Natural killer cell treated with Interleukin-12 subunit alpha and Interleukin-12 subunit beta and Interleukin-15 and Interleukin-18, amount 100 ng/mL, for 72 hours (primary cell): ENCODE measurements at regions not wholly inside any gene's neighbourhood (a gene's known extent, or its start where the extent isn't known, plus 50 kb on each side); places are given as distances from the start of the nearest gene placed in this dataset.
"Not testable (repeated sequence)": the region's sequence is repeated elsewhere in the genome, so short reads cannot be mapped to it uniquely, and the experiment has no call there.

Source experiments
- ATAC-seq, 2 donors: fragments of 150-1000 bp; cut with Tn5 transposase in 1 of 2; sonication (Bioruptor Pico), chemical (Tn5 transposase) in 1 of 2; 2 replicates each; pipeline ENCODE4 v1.10.0; 2021
- DNase-seq: peaks from one replicate; pipeline ENCODE4 v3.0.0; 2022; ENCODE audit warnings: low spot score
- H3K27ac Mint-ChIP-seq, 2 donors: 1 replicate in 1 of 2; 2 replicates in 1 of 2; pipeline ENCODE4 v1.8.0; 2022; ENCODE audit warnings: mixed read lengths in 2 of 2, mild to moderate bottlenecking in 1 of 2, moderate library complexity in 1 of 2
- H3K27me3 Mint-ChIP-seq, 2 donors: 1 replicate in 1 of 2; 2 replicates in 1 of 2; pipeline ENCODE4 v1.8.0; 2022; ENCODE audit warnings: mixed read lengths in 2 of 2
- H3K36me3 Mint-ChIP-seq: one replicate; pipeline ENCODE4 v1.8.0; 2022; ENCODE audit warnings: mixed read lengths
- H3K4me1 Mint-ChIP-seq, 2 donors: 1 replicate in 1 of 2; 2 replicates in 1 of 2; pipeline ENCODE4 v1.8.0; 2022; ENCODE audit warnings: low read depth in 2 of 2, mixed read lengths in 2 of 2, mild to moderate bottlenecking in 1 of 2
- H3K4me3 Mint-ChIP-seq: one replicate; pipeline ENCODE4 v1.8.0; 2022; ENCODE audit warnings: mixed read lengths
- H3K9me3 Mint-ChIP-seq: 2 replicates; pipeline ENCODE4 v1.8.0; 2022; ENCODE audit warnings: mixed read lengths

DNA sequence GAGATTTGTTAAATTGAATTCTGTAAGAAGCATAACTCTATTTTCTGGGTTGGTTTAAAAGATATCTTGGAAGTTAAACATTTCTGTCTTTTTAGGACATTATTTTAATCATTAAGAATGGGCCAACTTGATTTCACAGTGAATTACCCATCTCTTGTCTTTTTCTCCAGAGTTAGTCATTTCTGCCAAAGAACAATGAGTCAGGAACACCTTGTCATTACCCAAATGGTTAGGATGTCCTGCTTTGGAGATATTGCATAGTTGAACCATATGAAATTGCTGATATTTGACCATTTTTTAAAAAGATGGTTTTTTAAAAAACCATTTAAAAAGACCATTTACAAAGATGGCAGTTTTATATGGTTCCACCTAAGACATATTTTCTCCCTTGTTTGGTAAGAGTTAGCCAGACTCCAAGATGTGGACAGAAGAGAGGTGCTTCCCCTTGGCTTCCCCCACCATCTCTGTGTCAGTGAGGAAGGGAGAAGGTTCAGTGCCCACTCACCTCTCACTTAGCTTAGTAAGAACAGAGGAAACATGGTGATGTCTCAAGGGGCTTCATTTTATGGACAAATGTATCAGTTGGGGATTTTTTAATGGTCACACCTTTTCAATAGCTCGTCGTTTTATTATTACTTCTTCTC is 103.0 kb downstream of the PCSK1 start:
- Mint-ChIP-seq H3K36me3 (no peaks in the 10 kb centered on the region), H3K4me1 (peaks cover 9 to 10% of the 10 kb centered on the region in 2 donors), H3K27me3 (peaks cover 22 to 30% of the 10 kb centered on the region in 2 donors), H3K27ac (peak overlapping the region in 1 of 2 donors; percentile 13), H3K9me3 (no peaks in the 10 kb centered on the region), H3K4me3 (peak overlapping the region; percentile 16)
- DNase-seq (no peak), ATAC-seq (peak; percentile 74 to 76)

DNA sequence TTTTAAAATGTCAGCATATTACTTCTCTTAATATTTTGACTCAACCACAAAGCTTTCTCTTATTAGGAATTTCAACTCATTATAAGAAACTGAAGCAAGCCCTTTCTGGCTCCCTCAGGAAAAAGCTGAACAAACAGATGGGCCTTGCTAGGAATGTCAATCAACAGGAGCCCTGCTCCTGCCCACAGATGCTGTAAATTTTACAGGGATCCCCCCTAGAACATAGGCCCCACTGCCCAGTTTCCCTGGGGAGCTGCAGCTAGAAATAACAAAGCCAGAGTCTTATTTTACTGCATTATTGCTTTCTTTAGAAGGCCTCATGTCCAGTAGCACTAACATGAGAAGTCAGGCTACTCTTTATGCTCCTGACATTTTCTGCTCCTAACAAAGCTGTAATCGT is 103.8 kb downstream of the PCSK1 start:
- Mint-ChIP-seq H3K36me3 (no peaks in the 10 kb centered on the region), H3K4me3 (no peak overlapping the region), H3K27ac (no peak overlapping the region), H3K9me3 (no peaks in the 10 kb centered on the region), H3K27me3 (peaks cover 22 to 30% of the 10 kb centered on the region in 2 donors), H3K4me1 (peaks cover 9 to 10% of the 10 kb centered on the region in 2 donors)
- ATAC-seq (no peak), DNase-seq (no peak)

DNA sequence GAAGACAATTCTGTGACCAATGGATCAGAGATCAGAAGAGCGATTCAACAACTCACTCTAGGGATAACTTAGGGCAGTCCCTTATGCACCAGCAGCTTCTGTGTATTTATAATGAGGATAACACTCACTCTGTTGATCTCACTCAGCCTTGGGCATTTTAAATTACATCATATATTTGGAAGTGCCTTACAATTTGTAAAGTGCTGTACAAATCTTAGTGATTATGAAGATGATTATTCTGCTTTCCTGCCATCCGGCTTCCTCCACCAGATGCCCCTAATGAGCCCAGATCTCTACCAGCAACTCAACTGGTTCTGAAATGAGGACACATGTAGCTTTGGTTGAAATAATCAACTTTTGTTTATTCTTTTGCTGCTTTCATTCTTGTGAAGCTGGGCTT is 105.3 kb downstream of the PCSK1 start:
- peaks cover 25 to 30% of the 10 kb centered on the region in 2 donors for H3K27me3 Mint-ChIP-seq
- no peaks in the 10 kb centered on the region for H3K9me3 Mint-ChIP-seq
- no peaks in the 10 kb centered on the region for H3K36me3 Mint-ChIP-seq
- H3K4me1 Mint-ChIP-seq: peaks cover 9 to 10% of the 10 kb centered on the region in 2 donors
- H3K4me3 Mint-ChIP-seq: no peak overlapping the region
- no peak overlapping the region for H3K27ac Mint-ChIP-seq
- no peak for DNase-seq
- no peak for ATAC-seq

DNA sequence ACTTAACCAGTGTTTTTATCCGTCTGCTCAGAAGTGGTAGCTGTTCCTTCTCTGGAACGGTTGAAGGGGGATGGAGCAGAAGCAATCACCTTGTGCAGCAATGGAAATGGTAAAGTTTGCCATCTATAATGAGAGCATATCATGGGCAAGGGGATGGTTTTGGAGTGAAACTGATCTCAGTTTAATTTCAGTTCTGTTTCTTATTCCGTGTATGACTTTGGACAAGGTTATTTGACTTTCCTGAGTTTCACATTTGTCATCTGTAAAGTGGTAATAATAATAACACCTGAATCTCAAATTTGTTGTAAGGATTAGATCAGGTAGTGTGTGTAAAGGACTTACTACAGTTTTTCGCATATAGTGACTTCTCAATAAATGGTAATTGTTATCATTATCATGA is 106.1 kb downstream of the PCSK1 start:
- H3K4me1 Mint-ChIP-seq: peaks cover 9 to 10% of the 10 kb centered on the region in 2 donors
- no peak for DNase-seq
- no peaks in the 10 kb centered on the region for H3K9me3 Mint-ChIP-seq
- no peak overlapping the region for H3K4me3 Mint-ChIP-seq
- no peaks in the 10 kb centered on the region for H3K36me3 Mint-ChIP-seq
- peaks cover 24 to 29% of the 10 kb centered on the region in 2 donors for H3K27me3 Mint-ChIP-seq
- ATAC-seq: no peak
- H3K27ac Mint-ChIP-seq: no peak overlapping the region

DNA sequence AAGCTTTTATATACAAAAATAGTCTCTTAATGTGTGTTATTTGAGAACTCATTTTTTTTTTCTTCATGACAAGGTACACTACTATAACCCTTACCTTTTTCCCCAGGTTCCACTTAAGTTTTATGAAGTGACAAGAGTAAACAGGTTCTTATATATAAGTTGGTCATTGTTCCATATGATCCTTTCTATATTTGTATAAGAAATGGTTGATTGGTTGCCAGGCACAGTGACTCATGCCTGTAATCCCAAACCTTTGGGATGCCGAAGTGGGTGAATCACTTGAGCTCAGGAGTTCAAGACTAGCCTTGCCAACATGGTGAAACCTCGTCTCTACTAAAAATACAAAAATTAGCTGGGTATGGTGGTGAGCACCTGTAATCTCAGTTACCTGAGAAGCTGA is 108.3 kb downstream of the PCSK1 start:
- Mint-ChIP-seq H3K27ac (no peak overlapping the region), H3K4me1 (no peaks in the 10 kb centered on the region), H3K27me3 (peaks cover 14 to 18% of the 10 kb centered on the region in 2 donors), H3K9me3 (no peaks in the 10 kb centered on the region), H3K4me3 (no peak overlapping the region), H3K36me3 (no peaks in the 10 kb centered on the region)
- no peak for ATAC-seq
- no peak for DNase-seq

DNA sequence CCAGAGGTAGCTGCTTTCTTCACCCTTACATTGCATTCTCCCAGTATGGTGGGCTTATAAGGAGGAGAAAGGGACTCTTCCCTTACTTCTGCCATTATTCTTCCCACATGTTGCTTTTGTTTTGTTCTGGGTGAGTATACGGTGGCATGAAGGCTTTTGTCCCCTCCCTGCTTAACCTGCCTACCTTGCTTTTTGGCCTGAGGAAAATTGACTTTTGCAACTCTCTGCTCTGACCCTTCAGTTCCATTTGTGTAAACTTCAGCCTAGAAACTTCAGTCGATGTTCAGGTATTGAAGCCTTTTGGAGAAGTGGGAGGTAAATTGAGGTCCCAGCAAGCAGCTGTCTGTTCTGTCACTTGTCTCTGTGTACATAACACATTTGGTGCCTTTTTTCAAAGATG is 110.2 kb downstream of the PCSK1 start:
- Mint-ChIP-seq H3K27ac (no peak overlapping the region), H3K27me3 (peaks cover 9 to 13% of the 10 kb centered on the region in 2 donors), H3K36me3 (no peaks in the 10 kb centered on the region), H3K9me3 (no peaks in the 10 kb centered on the region), H3K4me1 (no peaks in the 10 kb centered on the region), H3K4me3 (no peak overlapping the region)
- DNase-seq (no peak), ATAC-seq (no peak)

DNA sequence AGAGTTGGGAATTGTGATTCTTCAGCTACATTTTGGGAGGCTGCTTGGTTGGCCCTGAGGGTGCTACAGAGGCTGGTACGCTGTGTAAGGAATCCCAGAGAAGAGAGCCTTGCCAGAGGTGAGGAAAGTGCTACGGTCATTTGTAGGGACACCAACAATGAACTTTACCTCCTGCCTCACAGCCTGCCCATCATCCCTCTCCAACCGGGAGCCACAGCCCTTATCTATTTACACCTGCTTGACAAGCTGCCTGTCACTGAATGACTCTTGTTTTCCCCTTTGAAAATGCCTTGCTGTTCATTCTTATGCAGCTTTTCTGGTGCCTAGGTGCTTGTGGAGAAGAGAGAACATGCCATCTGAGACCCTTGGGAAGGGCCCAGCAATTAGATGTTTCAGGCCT is 110.8 kb downstream of the PCSK1 start:
- Mint-ChIP-seq H3K36me3 (no peaks in the 10 kb centered on the region), H3K4me3 (no peak overlapping the region), H3K27me3 (peaks cover 9 to 13% of the 10 kb centered on the region in 2 donors)

DNA sequence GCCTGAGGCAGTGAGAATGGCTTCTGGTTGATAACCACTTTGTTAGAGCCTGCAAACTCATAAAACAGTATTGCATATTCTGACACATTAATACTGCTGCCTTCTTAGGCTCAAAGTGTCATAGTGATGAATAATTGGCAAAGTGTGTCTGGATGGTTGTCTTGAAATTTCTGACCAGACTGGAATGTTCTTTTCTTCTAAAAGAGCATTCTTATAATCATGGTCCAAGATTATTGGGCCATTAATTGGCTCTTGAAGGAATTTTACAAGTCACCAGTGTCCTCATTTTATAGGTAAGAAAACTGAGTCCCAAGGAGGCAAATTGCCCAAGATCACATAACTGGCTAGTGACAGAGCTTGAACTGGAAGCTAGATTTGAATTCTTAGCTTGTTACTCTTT is 111.7 kb downstream of the PCSK1 start:
- Mint-ChIP-seq H3K27me3 (peaks cover 6 to 10% of the 10 kb centered on the region in 2 donors), H3K9me3 (no peaks in the 10 kb centered on the region), H3K27ac (no peak overlapping the region), H3K4me1 (no peaks in the 10 kb centered on the region), H3K36me3 (no peaks in the 10 kb centered on the region), H3K4me3 (no peak overlapping the region)
- ATAC-seq (no peak), DNase-seq (no peak)

More for the DNA sequence above, 110.8 kb downstream of the PCSK1 start:
- no peak for DNase-seq
- no peak for ATAC-seq
- Mint-ChIP-seq H3K27ac (no peak overlapping the region), H3K4me1 (no peaks in the 10 kb centered on the region), H3K9me3 (no peaks in the 10 kb centered on the region)

DNA sequence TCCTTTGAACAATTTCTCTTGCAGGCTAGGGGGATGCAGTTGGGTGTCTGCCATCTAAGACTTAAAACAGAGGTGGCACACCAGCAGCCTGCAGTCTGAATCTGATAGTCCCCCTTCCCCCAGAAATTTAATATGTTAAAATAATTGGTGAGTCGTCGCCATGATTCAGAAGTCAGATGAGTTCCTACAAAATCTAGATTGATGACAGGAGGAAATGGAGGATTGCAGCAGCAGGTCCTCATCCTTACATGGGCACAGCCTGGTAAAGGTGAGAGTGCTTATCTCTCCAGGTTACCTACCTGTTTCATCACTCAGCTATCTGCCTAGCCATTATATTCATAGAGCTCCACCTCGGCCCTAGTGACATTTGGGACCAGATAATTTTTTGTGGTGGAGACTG is 112.3 kb downstream of the PCSK1 start:
- no peak overlapping the region for H3K27ac Mint-ChIP-seq
- H3K9me3 Mint-ChIP-seq: no peaks in the 10 kb centered on the region
- DNase-seq: no peak
- H3K4me1 Mint-ChIP-seq: no peaks in the 10 kb centered on the region
- H3K36me3 Mint-ChIP-seq: no peaks in the 10 kb centered on the region
- H3K4me3 Mint-ChIP-seq: no peak overlapping the region
- H3K27me3 Mint-ChIP-seq: peaks cover under 1 to 7% of the 10 kb centered on the region in 2 donors
- ATAC-seq: no peak

DNA sequence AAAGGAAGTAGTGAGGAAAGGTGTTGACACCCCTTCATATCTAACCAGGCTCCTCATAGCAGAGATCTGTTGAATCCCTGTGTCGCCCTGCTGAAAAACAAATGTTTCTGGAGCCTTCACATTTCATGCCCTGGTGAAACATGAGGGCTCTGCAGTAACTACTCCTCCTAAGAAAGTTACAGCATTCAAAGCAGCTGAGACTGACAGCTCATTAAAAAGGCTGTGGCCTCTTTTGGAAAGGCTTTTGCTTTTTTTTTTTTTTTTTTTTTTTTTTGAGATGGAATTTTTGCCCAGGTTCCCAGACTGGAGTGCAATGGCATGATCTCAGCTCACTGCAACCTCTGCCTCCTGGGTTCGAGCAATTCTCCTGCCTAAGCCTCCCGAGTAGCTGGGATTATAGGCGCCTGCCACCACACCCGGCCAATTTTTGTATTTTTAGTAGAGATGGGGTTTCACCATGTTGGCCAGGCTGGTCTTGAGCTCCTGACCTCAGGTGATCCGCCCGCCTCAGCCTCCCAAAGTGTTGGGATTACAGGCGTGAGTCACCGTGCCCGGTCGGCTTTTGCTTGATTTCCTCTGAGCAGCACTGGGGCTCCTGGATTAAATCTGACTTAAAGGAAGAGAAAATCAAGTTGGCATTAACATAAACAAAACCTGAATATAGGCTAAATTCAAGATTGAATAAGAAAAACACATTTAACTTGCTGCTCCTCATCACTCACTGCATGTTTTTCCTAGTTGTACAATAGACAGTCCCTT is 112.9 kb downstream of the PCSK1 start:
- H3K36me3 Mint-ChIP-seq, H3K27ac Mint-ChIP-seq, H3K27me3 Mint-ChIP-seq, ATAC-seq, H3K9me3 Mint-ChIP-seq, H3K4me1 Mint-ChIP-seq, H3K4me3 Mint-ChIP-seq, DNase-seq: not testable (repeated sequence)

DNA sequence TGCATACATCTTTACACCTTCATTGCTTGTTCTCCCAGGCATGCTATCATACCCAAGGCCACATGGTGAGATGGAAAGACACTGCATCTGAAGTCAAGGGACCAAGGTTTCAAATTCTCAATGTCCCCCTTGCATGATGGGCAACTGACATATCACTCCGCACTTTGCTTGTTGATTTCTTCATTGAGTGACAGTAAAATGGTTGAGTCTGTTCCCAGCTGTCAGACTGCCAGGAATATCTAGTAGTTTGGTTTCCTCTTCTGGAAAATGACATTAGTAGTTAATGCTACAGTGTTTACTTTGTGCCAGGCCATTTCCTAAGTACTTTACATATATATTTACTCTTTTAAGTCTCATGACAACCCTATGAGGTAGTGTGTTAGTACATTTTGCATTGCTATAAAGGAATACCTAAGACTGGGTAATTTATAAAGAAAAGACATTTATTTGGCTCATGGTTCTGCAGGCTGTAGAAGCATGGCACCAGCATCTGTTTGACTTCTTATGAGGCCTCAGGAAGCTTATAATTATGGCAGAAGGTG is 114.4 kb downstream of the PCSK1 start:
- Mint-ChIP-seq H3K36me3 (no peaks in the 10 kb centered on the region), H3K27ac (no peak overlapping the region)

DNA sequence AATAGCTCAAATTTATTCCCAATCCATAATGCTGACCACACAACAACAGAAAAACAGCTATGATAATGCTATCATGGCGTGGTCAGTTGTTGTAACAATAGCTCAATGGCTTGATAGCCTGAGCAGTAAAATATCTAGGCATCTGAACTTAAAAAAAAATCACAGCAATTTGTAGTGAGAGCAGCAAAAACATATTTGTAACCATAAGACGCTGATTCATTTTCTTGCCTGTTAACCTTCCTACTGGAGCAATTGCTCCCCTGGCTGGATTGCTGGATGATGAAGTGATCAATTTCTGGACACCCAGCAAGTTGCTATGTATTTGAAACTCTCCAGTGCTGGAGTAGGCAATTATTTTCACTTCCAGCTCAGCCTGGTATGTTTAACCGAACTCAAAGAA is 115.1 kb downstream of the PCSK1 start:
- H3K4me3 Mint-ChIP-seq: no peak overlapping the region
- H3K27me3 Mint-ChIP-seq: peaks cover 0 to 3% of the 10 kb centered on the region in 2 donors
- no peaks in the 10 kb centered on the region for H3K36me3 Mint-ChIP-seq
- DNase-seq (no peak), ATAC-seq (no peak)
- H3K9me3 Mint-ChIP-seq: no peaks in the 10 kb centered on the region
- no peaks in the 10 kb centered on the region for H3K4me1 Mint-ChIP-seq
- no peak overlapping the region for H3K27ac Mint-ChIP-seq

More for the DNA sequence above, 114.4 kb downstream of the PCSK1 start:
- Mint-ChIP-seq H3K27me3 (peaks cover 0 to 3% of the 10 kb centered on the region in 2 donors), H3K4me3 (no peak overlapping the region), H3K9me3 (no peaks in the 10 kb centered on the region), H3K4me1 (no peaks in the 10 kb centered on the region)
- ATAC-seq (no peak), DNase-seq (no peak)

DNA sequence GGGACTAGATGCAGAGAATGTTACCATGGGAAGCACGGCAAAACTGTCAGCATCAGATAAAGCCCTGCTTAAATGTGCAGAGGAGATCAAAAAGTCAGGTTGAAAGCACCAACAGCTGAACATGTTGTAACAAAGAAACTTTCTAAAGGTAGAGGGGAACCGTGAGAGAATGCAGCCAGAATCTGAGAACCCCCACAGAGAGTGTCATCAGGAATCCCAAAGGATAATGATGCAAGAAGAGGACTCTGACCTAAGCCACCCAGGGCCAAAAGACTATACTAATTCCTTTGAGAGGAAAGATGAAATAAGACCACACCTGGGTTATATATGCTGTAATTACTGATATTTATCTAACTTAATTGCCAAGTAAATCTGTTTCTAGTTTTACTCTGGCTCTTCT is 116.6 kb downstream of the PCSK1 start:
- Mint-ChIP-seq H3K27ac (no peak overlapping the region), H3K36me3 (peaks cover 8% of the 10 kb centered on the region), H3K4me1 (no peaks in the 10 kb centered on the region), H3K4me3 (no peak overlapping the region), H3K9me3 (peaks cover 5% of the 10 kb centered on the region), H3K27me3 (peaks cover 12 to 13% of the 10 kb centered on the region in 2 donors)
- ATAC-seq (no peak), DNase-seq (no peak)

DNA sequence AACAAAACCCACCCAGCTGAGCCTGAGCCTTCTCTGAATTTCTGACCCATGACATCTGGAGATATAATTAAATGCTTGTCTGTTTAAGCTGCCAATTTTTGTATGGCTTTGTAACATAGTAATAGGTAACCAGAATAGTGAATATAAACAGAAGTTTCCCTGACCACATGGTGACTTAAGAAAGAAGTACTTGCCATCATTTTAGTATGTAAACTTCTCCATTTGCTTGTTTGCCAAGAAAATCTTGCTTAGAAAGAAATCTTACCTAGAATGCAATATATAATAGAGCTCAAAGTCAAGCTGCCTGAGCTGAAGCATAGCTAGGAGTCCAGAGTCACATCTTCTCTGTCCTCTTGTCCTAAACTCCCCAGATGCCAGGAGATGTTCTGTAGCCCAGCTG is 117.0 kb downstream of the PCSK1 start:
- peaks cover 15% of the 10 kb centered on the region in 2 donors for H3K27me3 Mint-ChIP-seq

More for the DNA sequence above, 117.0 kb downstream of the PCSK1 start:
- Mint-ChIP-seq H3K9me3 (peaks cover 8% of the 10 kb centered on the region), H3K4me1 (no peaks in the 10 kb centered on the region), H3K27ac (no peak overlapping the region), H3K4me3 (no peak overlapping the region), H3K36me3 (peaks cover 11% of the 10 kb centered on the region)
- DNase-seq: no peak
- ATAC-seq: no peak
